MV-4-11 (cell line): ENCODE measurements at regions not wholly inside any gene's neighbourhood (a gene's known extent, or its start where the extent isn't known, plus 50 kb on each side); places are given as distances from the start of the nearest gene placed in this dataset.
"Not testable (repeated sequence)": the region's sequence is repeated elsewhere in the genome, so short reads cannot be mapped to it uniquely, and the experiment has no call there.

ENCODE experiments used
- DNase-seq: peaks from one replicate; lab custom pipeline; 2025; lab: John Stamatoyannopoulos, UW

- no peak for DNase-seq
Observed at GRCh38 chr5:142259758-142260157, 65.1 kb downstream of the SPRY4 start.

GRCh38 chr5:142255831-142256230, 69.0 kb downstream of the SPRY4 start:
- no peak for DNase-seq

GRCh38 chr5:142254431-142254830, 70.4 kb downstream of the SPRY4 start:
- no peak for DNase-seq

GRCh38 chr5:142253938-142254337, 70.9 kb downstream of the SPRY4 start:
- DNase-seq: no peak

- no peak for DNase-seq
Observed at GRCh38 chr5:142250119-142250518, 74.7 kb downstream of the SPRY4 start.

- DNase-seq: peak; percentile 42
Observed at GRCh38 chr5:142248853-142249462, 75.9 kb downstream of the SPRY4 start.

GRCh38 chr5:142246258-142246657, 78.6 kb downstream of the SPRY4 start:
- DNase-seq: no peak

GRCh38 chr5:142245786-142246185, 79.0 kb downstream of the SPRY4 start:
- DNase-seq: no peak

GRCh38 chr5:142244440-142244839, 80.4 kb downstream of the SPRY4 start:
- no peak for DNase-seq

GRCh38 chr5:142242272-142242671, 82.5 kb downstream of the SPRY4 start:
- peak; percentile 59 for DNase-seq

- DNase-seq: no peak
Observed at GRCh38 chr5:142239394-142240159, 85.2 kb downstream of the SPRY4 start.

GRCh38 chr5:142237707-142238106, 87.1 kb downstream of the SPRY4 start:
- no peak for DNase-seq

GRCh38 chr5:142236673-142237290, 88.0 kb downstream of the SPRY4 start:
- DNase-seq: not testable (repeated sequence)

GRCh38 chr5:142235870-142236672, 88.8 kb downstream of the SPRY4 start:
- DNase-seq: no peak

GRCh38 chr5:142235050-142235797, 89.6 kb downstream of the SPRY4 start:
- no peak for DNase-seq

GRCh38 chr5:142233083-142234032, 91.5 kb downstream of the SPRY4 start:
- no peak for DNase-seq

GRCh38 chr5:142230949-142231348, 93.9 kb downstream of the SPRY4 start:
- DNase-seq: not testable (repeated sequence)

- no peak for DNase-seq
Observed at GRCh38 chr5:142225141-142225540, 99.7 kb downstream of the SPRY4 start.

- DNase-seq: no peak
Observed at GRCh38 chr5:142222866-142223558, 101.8 kb downstream of the SPRY4 start.
